Fibroblast of upper back skin (primary cell): ENCODE measurements at regions not wholly inside any gene's neighbourhood (a gene's known extent, or its start where the extent isn't known, plus 50 kb on each side); places are given as distances from the start of the nearest gene placed in this dataset.

Source experiments
- DNase-seq: peaks from one replicate; pipeline ENCODE4 v3.0.0-alpha.2; 2013

DNA sequence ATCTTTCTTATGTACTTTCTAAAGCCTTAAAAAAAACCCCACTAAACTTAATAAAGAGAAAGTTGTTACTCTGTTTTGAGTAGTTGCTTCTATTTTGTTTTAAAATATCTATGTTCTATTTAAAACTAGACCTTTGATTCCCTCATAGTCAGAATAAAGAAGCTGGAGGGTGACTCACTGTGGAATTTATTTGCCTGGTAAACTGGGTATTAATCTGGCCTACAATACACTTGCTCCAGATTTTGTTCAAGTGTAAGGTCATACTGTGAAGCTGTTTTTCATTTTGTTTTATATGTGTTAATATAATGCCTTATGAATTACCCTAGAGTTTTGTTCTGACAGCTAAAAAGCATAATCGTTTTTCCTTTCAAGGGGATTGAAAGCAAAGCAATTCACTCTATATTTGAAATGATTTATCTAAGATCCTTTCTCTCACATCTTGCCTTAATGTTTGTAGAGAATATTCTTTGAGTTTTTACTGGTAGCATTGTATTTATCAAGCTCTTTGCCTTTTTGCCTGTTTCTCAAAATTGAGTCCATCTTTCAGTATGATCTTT, 277.4 kb upstream of the PITX2 start:
- peak; percentile 45 for DNase-seq

DNA sequence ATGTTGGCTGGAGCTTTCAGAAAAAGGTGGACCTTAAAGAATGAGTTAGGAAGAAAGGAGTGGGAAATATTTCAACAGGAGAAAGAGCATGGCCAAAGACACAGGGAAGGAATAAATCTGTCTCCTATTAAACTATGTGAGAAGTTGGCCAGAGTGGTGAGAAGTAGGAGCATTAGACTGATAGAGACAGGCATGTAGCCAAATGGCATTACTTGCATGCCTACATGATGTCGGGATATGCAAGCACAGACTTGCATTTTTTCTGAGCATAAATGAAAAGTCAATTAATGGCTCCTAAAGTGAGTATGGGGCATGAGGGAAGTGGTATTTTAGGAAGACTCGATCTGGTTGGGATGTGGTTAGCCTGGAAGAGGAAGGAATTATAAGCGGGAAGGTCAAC, 279.6 kb upstream of the PITX2 start:
- peak; percentile 82 for DNase-seq

DNA sequence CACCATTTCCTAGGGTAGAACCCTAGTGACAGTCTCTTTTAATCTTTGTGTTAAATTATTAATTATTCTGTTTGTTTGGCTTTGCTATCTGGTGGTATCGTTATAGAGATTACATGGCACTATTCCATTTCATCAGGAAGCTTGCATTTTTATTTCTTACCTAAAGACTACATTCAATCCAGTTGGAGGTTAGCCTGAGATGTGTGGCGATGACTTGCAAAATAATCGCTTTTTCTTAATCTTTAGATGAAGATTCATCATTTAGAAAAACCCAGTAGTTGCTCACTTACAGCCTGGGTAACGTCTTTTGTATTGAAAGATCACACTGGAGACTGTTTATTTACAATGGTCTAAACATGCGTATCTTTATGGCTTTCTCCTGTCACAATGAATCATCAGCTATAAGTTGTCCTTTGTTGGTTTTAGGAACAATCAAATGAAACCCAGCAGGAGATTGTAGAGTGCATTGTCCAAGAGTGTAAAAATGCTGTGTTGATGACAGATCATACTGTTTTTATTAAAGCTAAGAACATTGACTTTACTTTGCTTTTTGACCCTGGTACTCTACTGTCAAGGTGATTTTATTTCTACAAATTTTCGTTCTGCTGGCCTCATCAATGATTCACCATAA, 281.7 kb upstream of the PITX2 start:
- DNase-seq, result peak; percentile 71

DNA sequence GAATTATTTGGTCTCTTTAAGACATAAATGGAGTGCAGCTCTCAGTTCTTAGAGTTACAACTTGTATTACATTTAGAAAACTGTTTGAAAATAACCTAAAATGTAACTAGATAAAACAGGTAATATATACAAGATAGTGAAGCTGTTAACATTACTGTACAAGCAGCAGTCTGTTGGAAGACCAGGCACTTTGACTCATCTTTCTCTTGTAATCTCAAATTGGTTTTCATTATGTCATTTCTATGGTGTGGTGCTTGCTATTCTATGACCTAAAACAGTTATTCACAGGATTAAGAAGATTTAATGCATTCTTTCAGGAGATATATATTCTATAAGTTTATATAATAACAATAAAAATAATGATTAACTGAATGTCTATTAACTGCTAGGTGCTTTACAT, 282.5 kb upstream of the PITX2 start:
- no peak for DNase-seq

DNA sequence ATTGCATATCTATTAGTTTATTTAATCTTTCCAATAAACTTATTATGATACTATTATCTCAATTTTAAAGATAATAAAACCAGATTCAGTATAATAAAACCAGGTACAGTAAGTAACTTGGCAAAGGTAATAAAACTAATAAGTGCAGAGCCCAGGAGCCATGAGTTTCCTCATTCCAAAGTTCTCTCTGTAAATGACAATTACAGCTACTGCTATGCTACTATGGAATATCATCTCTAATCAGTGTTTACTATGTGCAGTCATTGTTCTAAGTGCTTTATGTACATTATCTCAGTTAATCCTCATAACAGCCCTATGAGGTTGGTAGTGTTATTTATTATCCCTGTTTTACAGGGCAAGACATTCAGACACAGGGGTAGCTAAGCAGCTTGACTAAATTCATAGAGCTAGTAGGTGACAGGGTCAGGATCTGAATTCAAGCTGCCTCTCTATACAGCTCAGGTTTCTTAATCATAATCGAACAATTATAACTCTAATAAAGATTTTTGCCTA, 285.0 kb upstream of the PITX2 start:
- DNase-seq, result no peak

DNA sequence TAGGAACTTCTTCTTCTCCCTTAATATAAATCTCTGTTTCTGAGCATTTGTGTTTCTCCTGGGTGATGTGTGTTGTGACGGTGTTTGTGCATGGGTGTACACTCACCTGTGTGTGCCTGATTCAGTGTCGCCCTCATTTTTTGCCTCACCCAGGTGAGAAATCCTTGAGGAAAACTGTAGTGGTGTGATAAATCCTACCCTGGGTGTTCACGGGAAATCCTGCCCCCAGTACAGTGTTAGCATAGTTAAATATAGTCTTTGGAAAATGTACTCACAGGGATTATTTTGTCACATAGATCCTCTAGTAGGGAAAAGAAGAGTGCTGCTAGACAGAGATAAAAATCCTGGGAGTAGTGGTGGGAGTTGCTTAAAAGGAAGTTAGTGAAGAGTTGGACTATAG, 291.9 kb upstream of the PITX2 start:
- no peak for DNase-seq

DNA sequence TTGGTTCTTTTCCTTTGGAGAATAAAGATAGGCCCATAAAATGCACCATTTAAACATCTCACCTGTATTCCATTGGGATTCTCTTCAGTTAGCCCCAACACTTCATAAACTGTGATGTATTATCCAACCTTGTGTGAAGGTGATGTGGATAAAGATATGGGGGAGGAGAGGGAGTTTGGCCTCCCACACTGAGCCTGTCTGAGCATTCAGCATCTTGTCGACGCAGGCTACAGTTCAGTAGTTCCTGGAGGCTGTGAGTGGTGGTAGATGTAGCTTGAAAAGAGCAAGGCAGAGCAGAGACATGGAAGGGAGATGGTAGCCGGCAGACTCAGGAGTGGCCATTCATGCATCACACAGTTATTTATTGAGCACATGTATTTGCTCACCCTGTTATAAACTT, 292.4 kb upstream of the PITX2 start:
- DNase-seq, result no peak

DNA sequence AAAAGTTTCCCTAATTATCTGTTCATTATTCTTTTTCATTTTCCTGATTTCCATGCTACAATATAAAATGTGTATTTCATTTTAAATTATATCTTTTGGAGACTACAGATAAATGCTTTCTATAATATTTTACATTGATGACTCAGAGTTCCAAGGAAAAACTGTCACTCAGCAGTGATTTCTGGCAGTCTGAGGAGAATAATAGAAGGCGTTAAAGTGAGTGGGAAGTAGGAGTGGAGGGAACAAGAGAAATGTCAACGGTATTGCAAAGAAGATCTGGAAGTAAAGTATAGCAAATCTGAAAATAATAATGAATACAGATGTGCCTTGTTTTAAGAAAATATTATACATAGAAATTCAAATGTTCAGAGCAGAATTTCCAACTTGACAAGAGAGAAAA, 293.6 kb upstream of the PITX2 start:
- no peak for DNase-seq

DNA sequence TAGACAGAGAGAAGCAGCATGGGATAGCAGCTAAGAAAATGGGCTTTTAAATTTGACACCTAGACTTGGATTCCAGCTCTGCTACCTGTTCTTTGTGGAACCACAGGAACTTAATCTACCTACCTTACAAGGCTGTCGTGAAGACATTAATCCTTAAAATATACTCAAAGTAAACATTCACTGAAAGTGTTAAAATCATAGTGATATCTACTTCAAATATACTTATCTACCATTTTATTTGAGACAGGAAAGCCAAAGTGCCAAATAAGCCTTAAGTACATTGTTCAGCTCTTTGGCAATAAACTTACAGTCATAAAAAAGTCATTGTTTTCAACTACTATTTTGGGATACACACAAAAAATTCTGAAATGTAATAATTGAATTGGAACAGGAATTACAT, 295.0 kb upstream of the PITX2 start:
- DNase-seq, result no peak

DNA sequence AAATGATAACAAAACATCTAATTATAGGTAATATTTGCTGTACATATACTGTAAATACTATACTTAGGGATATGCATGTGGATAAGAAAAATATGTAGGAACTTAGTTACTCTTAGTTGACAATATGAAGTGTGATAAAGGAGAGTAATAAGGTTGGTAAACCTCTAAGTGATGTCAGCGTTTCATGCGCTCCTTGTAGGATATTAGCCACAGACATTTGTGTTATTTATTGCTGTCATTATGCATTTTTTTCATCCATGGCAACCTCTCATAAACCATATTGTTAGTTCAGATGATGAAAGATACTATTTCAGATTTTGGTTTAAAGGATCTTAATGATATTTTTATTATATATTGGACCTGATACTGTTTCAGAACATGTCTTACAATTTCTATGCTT, 298.1 kb upstream of the PITX2 start:
- DNase-seq, result no peak

DNA sequence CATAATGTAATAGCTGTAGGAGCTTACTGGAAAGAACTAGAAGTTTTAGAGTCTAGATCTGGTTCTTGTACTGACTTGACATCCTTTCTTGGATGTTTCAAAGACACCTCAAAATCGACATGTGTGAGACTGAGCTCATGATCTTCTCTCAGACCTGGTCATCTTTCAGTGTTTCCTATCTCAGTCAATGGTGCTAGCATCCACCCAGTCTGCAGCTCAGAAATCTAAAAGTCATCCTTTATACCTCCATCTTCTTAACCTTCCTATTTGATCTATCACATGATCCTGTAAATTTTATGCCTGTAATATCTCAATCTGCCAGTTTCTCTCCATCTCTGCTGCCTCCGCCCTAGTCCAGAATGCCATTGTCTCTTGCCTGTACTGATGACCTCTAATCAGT, 301.9 kb upstream of the PITX2 start:
- no peak for DNase-seq

DNA sequence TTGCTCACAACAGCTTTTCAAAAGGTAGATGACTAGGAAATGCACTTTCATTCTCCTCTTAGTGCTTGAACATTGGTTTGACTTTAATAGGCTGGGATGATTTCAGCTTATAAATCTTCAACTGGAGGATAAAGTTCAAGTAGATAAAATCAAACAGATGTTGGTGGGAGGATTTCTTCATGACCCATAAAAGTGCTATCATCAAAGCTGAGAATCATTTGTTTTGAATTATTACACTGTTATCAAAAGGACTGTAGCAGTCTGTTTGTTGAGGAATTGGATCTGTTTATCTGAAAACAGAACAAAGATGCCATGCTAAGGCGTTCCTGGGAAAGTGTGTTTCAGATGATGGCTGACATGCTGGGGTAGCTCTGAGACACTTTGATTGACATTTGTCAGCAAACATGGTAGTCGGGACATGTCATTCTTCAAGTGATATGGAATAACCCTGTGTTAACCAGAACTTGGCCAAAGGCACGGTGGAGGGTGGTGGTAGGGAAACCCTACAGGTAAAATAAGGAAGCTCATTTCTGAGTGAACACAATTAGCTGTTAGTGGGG, 304.0 kb upstream of the PITX2 start:
- DNase-seq, result no peak

DNA sequence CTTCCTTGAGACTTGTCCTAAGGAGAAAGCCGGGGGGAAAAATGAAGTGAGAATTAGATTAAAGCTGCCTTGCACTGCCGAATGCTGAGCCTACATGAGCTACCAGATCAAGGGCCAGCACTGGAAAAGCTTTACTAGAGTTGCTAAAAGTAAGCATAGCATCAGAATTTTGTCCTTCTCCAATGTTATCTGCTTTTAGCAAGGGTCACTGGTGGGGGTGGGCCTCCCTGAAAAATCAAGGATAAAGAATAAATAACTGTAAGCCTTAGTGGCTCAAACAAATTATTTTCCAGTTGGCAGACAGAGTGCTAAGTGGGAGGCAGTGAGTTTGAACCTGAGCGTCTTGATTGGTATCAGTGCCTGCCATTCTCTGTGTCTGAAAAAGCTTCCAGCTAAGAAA, 310.5 kb upstream of the PITX2 start:
- DNase-seq, result no peak

DNA sequence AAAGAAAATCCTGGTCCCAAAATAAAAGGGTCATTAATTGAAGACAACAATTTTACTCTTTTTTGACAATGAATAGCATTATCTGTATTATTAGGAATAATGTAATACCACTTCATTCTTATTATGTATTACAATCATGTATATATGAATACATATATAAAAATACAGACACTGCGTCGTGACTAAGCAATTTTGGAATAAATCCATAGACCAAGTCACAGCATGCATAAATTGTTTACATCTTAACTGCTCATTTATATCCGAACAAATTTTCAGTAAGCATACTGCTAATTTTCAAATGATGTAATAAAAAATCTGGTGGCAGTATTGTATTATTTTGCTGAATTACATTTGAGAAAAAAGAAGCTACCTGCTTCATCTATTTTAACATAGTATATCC, 321.6 kb upstream of the PITX2 start:
- no peak for DNase-seq

DNA sequence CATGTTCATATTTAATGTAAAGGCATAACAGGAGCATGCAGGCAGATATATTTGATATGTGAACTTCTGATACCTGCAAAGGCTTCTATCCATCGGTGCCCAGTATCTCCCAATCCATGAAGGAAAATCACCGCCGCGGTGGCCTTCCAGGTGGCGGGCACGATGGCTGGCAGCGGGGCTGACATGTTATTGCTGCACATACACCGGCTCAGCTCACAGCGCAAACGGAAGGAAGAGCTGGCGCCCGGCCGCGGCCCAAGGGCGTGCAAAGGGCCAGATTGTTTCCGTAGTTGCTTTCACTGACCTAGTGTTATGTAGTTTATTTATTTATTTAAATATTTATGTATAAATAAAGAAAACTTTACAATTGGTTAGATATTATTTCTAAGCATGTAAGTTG, 322.7 kb upstream of the PITX2 start:
- DNase-seq, result no peak

DNA sequence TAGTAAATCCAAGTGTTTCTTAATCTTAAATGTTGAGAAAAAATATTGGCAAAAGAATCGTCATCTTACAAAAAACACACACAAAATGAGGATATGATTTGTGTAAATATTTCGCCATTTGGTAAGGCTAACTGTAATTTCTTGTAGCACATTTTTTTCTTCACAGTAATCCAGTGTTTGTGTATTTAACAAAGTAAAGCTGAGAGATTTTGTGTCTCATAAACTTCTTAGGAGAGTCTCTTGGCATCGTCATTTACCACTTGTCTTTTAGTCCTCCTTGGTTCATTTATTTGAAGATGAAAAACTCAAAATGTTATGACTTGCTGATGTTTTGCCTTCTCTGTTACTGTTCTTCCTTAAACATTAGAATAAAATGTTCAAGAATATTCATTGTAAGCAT, 326.7 kb upstream of the PITX2 start:
- no peak for DNase-seq

DNA sequence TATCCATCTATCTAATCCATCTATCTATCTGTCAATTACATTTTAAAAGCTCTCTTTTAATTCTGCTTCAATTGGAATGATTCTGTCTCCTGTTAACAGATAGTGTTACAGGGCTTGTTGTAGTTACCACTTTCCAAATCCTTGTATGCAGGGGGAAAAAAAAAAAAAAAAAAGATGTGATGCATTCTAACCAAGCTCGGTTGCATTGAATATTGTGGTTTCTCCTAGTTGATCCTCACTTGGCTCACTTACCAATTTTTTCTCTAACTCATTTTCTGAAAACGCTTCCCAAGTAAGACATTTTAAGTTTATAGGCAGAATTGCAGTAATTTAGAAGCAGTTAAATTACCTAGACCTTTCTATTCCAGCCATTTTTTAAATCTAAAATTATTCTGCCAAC, 327.9 kb upstream of the PITX2 start:
- DNase-seq, result peak; percentile 32

DNA sequence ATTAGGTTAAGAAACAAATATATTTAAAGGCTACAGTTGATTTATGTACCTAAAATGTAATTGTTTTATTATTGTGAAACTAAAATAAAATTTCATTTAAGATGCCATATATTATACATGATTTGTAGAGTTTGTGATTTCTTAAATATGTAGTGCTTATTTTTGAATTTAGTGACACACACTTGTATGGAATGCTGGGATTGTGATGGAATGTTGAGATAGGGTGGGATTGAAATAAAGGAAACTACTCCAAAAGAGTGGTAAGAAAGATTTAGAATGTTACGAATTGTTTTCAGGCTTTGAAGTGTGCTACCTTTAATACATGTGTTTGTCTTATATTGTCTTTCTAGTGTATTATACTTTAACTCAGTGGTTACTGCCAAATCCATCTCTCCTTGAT, 330.3 kb upstream of the PITX2 start:
- DNase-seq, result peak; percentile 48

DNA sequence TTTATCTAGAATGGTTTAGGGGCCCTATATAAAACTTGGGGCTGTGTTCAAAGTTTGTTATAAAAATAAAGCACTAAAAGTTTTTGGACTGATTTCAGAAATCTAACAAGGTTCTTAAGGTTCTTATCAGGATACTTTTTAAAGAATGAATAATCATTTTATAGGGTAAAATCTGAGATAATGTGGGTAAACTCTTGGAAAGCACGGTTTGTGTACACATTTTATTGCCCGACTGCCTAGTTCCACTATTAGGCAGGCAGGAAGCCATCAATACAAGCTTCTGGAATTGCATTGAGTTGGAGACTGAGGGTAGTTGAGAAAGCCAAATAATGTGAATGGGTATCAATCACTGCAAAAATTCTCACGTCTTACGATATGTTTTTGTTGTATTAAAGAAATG, 331.0 kb upstream of the PITX2 start:
- no peak for DNase-seq

DNA sequence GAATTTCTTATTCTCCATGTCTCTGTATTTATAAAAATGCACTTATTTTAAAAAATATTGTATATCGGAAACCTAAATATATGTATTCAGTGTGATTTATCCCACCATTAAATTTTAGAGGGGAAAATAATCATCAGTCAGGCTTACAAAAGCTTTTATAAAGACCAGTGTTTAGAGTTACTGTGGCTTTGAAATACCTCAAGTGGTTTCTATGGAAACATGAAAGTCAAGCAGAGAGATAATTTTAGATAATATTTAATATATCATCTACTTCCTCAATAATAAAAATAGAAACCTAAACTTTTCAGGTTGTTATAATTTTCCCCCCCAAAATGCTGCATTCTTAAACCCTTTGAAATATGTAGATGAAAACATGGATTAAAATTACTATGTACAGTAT, 332.9 kb upstream of the PITX2 start:
- no peak for DNase-seq

DNA sequence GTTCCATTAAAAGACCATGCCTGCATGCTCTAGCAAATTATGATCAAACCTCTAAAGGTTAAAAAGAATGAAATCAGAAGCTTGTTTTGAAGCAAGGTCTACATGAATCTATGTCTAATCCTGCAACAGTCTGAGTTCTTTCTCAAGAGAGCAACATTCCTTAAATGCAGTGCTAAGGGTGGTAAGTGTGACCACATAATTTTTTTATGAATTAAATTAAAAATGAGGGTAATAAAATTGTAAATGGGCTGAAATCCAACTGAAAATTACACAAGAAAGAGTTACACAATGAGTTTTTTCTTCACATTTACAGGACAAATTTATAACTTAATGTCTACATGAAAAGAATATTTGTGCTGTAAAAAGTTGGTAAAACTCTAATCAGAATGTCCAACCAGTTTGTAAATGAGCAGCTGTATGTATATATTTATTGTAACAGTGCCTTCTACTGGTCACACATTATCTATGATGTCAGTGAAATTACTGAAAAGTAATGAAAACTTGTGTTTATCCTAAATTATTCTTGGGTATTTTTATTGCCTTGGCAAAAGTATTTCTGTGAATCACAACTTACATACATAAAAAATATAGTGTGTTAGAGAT, 336.3 kb upstream of the PITX2 start:
- peak; percentile 51 for DNase-seq

DNA sequence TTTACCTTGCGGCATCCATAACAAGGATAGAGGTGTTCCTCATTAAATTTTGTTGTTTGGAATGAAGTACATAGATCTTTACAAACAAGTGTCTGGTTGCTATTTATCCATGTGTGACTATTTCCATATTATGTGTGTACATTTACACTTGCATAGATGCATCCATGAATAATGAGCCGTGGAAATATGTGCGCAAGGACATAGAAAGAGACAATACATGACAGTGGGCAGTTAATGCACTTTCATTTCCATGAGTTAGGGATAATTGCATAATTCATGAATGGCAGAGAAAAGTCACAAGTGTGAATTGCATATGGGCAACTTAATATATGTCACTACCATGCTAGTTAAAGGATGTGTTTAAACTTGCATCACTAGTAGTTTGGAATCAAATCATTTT, 338.2 kb upstream of the PITX2 start:
- DNase-seq, result no peak

DNA sequence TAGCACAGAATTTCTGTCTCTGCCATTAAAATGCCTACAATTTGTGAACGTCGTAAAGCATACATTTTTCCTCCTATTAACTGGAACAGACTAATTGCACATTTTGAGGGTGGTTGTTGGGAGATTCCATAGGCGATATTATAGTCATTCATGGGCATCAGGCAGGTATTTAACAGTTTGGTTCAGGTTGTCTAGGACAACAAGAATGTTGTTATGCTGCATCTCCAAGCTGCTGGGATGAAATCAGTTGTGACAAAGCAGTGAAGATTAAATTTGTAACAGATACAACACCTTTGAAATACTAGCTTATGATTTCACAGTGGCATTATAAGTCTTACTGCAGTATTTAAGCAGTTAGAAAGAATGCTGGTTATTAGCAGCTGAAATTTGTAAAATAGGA, 339.7 kb upstream of the PITX2 start:
- DNase-seq, result no peak

DNA sequence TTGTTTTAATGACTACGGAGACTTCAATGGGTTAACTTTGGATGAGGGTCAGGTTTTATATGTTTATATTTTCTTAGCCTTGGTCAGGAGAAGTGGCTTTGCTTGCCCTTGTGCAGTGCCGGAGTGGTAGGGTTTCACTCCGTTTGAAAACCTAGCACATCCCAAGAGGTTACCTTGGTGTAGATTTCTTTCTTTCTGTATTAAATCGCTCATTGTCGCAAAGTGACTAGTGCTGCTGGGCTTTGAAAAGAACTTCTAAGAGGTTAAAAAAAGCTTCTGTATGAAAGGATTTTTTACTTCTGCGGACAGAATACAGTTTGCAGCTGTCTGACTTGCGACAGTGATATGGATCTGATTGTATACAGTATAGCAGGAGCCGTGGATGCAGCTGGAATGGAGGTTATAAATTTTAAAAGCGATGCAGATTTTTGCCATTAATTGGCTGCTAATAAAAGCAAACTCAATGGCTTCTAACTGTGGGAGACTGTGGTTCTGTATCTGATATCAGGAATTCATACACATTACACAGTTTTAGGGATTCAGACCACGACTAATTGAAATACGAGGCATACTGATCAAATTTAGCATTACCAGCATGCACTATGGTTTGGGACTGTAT, 340.9 kb upstream of the PITX2 start:
- no peak for DNase-seq
